ENCODE measurements at regions not wholly inside any gene's neighbourhood (a gene's known extent, or its start where the extent isn't known, plus 50 kb on each side); places are given as distances from the start of the nearest gene placed in this dataset.

DNA sequence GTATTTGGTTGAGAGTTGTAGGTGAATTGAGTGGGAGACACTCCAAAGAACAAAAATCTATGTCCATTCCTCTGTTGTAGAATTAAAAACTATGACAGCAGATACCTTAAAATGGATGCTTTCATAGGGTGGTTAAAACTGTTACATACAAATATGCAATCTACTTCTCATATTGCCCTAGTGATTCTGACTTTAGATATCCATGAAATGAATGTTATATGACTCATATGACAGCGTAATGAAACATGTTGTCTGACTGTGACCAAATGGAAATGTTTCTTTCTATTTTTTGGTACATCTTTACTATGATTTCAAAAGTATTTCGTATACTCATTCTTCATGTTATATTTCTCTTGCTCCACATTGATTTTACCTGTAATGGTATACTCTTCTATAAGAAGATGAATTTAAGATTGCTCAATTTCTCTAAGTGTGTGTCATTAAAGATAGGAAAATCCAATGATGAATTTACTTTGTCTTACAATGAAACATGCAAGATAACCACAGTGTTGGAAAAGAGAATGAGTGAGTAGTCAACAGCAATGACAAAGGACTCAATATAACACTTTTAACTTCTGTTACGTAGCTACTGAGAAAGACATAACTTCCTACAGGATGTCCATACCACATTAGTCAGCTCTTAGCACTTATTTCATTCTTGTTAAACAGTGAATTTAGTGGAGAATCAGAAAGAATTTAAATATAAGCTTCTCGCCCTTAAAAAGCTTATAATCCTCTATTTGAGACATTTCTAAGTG, 79.3 kb upstream of the LSAMP start:
- ATAC-seq: no peak

DNA sequence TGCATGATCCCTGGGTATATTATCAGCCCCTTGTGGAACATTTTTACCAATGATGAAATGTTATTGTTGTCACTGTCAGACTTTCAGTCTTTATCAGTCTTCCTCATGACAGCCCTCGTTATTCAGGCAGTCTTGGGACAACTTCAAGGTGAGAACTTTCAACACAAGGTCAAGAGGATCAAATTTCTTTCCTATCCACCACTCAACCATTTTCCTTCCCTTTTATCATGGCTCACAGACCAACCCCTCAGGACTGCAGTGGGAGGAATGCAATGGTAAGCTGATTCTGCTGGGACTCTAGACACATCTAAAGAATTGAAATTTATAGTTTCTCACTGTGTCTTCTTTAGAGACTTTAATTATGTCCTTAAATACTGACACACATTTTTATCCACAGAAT, 107.0 kb upstream of the LSAMP start:
- 4 to 10% methylated on average over 1 of the region's 1 CpG for WGBS, 2 donors

More for the DNA sequence above, 79.3 kb upstream of the LSAMP start:
- H3K4me3 ChIP-seq: no peak overlapping the region
- no peaks in the 10 kb centered on the region for H3K9me3 ChIP-seq
- intact Hi-C loops (cut with DNase I): no loop called here
- TF ChIP-seq, protein P1, sequence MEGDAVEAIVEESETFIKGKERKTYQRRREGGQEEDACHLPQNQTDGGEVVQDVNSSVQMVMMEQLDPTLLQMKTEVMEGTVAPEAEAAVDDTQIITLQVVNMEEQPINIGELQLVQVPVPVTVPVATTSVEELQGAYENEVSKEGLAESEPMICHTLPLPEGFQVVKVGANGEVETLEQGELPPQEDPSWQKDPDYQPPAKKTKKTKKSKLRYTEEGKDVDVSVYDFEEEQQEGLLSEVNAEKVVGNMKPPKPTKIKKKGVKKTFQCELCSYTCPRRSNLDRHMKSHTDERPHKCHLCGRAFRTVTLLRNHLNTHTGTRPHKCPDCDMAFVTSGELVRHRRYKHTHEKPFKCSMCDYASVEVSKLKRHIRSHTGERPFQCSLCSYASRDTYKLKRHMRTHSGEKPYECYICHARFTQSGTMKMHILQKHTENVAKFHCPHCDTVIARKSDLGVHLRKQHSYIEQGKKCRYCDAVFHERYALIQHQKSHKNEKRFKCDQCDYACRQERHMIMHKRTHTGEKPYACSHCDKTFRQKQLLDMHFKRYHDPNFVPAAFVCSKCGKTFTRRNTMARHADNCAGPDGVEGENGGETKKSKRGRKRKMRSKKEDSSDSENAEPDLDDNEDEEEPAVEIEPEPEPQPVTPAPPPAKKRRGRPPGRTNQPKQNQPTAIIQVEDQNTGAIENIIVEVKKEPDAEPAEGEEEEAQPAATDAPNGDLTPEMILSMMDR (IDR thresholded peaks at IDR 0.05): no peak
- no peak for TF ChIP-seq POLR2A (IDR thresholded peaks at IDR 0.05)
- H3K36me3 ChIP-seq (replicated peaks in 1 of 2; ENCODE audit: insufficient read depth in 1 of 2, low read depth in 2 of 2): no peaks in the 10 kb centered on the region
- H3K4me1 ChIP-seq: no peaks in the 10 kb centered on the region
- DNase-seq: no peak
- WGBS, 2 donors: 48 to 60% methylated on average over 4 of the region's 4 CpGs
- H3K27me3 ChIP-seq: no peaks in the 10 kb centered on the region
- H3K27ac ChIP-seq: no peak overlapping the region

DNA sequence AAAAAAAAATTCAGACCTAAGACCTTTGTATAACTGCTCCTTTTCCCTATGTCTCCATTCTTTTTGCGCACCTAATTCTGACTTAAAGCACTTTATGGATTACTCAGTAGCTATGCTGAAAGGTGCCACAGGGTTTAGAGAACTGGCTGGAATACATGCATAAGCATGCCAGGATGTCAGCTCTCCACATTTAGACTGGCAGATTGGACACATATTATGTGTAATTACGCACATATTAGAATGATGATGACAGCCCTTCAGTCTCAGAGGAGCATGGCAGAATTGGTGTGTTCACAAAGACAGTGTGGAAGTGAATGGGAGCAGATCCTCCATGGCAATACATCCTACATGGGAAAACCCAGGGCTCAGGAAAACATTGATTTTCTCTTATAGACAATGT, 108.1 kb upstream of the LSAMP start:
- DNase-seq (no peak), ATAC-seq (no peak)
- H3K27me3 ChIP-seq: no peaks in the 10 kb centered on the region
- H3K36me3 ChIP-seq (replicated peaks in 1 of 2; ENCODE audit: insufficient read depth in 1 of 2, low read depth in 2 of 2): no peaks in the 10 kb centered on the region
- 75 to 92% methylated on average over 2 of the region's 2 CpGs for WGBS, 2 donors
- TF ChIP-seq POLR2A (IDR thresholded peaks at IDR 0.05): no peak
- no peak overlapping the region for H3K4me3 ChIP-seq
- H3K27ac ChIP-seq: no peak overlapping the region
- H3K9me3 ChIP-seq: no peaks in the 10 kb centered on the region
- intact Hi-C loops (cut with DNase I): no loop called here
- no peaks in the 10 kb centered on the region for H3K4me1 ChIP-seq

More for the DNA sequence above, 107.0 kb upstream of the LSAMP start:
- intact Hi-C loops (cut with DNase I): no loop called here
- no peaks in the 10 kb centered on the region for H3K27me3 ChIP-seq
- no peak overlapping the region for H3K27ac ChIP-seq
- H3K9me3 ChIP-seq: no peaks in the 10 kb centered on the region
- H3K36me3 ChIP-seq (replicated peaks in 1 of 2; ENCODE audit: insufficient read depth in 1 of 2, low read depth in 2 of 2): no peaks in the 10 kb centered on the region
- ATAC-seq (no peak), DNase-seq (no peak)
- H3K4me3 ChIP-seq: no peak overlapping the region
- no peaks in the 10 kb centered on the region for H3K4me1 ChIP-seq
- TF ChIP-seq, protein P1 (IDR thresholded peaks at IDR 0.05): no peak
- no peak for TF ChIP-seq POLR2A (IDR thresholded peaks at IDR 0.05)

DNA sequence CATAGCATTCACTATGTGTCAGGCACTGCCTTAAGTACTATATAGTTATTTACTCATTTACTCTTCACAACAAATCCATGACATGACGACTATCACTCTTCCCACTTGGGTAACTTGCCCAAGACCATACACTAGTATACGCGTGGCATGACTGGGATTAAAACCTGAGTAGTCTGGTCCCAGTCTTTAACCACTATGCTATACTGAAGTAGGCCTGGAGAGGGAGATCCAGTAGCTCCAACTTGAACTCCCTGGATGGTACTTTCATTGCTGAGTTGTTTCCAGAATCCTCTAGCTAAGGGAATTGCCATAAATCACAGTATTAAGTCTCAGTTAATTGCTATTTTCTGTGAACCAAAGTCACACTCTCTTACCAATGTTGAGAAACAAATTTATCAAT, 116.2 kb upstream of the LSAMP start:
- ATAC-seq: no peak
- DNase-seq: no peak
- H3K27me3 ChIP-seq: no peaks in the 10 kb centered on the region
- H3K36me3 ChIP-seq (replicated peaks in 1 of 2; ENCODE audit: insufficient read depth in 1 of 2, low read depth in 2 of 2): no peaks in the 10 kb centered on the region
- H3K9me3 ChIP-seq: no peaks in the 10 kb centered on the region
- no peaks in the 10 kb centered on the region for H3K4me1 ChIP-seq
- intact Hi-C loops (cut with DNase I): no loop called here
- no peak overlapping the region for H3K4me3 ChIP-seq
- 48 to 52% methylated on average over 3 of the region's 3 CpGs for WGBS, 2 donors
- H3K27ac ChIP-seq: no peak overlapping the region
- no peak for TF ChIP-seq POLR2A (IDR thresholded peaks at IDR 0.05)
- TF ChIP-seq, protein P1 (IDR thresholded peaks at IDR 0.05): no peak

DNA sequence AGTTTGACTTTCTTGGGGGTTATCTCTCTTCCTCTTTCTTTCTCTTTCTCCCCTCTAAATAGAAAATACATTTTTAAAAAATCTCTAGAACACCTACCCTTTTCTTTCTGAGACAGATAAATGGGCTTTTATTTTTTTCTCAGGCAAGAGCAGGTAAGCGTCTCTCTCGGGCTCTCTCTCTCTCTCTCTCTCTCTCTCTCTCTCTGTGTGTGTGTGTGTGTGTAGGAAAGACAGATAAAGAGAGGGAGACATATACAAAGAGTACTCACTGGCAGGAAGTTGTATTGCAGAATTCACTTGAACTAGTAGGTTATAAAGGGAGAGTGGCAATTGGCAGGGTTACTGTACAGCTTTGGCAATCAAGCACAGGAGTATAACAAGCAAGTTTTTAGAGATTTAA, 118.1 kb upstream of the LSAMP start:
- intact Hi-C loops (cut with DNase I): no loop called here
- H3K36me3 ChIP-seq (replicated peaks in 1 of 2; ENCODE audit: insufficient read depth in 1 of 2, low read depth in 2 of 2): no peaks in the 10 kb centered on the region
- no peaks in the 10 kb centered on the region for H3K27me3 ChIP-seq
- H3K9me3 ChIP-seq: no peaks in the 10 kb centered on the region
- WGBS, 2 donors: 17 to 33% methylated on average over 2 of the region's 2 CpGs
- no peak overlapping the region for H3K4me3 ChIP-seq
- ATAC-seq (no peak), DNase-seq (no peak)
- H3K27ac ChIP-seq: no peak overlapping the region
- H3K4me1 ChIP-seq: no peaks in the 10 kb centered on the region
- TF ChIP-seq, protein P1 (IDR thresholded peaks at IDR 0.05): no peak
- TF ChIP-seq POLR2A (IDR thresholded peaks at IDR 0.05): no peak
